Endothelial cell of umbilical vein (primary cell): ENCODE measurements at regions not wholly inside any gene's neighbourhood (a gene's known extent, or its start where the extent isn't known, plus 50 kb on each side); places are given as distances from the start of the nearest gene placed in this dataset.

ENCODE experiments used
- BruUV-seq: library from RNA; stranded (reverse); fragments of 400-500 nt; replicated peaks from 2 replicates; lab custom pipeline; 2021; lab: Mats Ljungman, UMichigan
- CTCF ChIA-PET: fragments of 300-600, 350-600 bp; sonication (Branson Sonifier 250); formaldehyde crosslinking; loops from one replicate; lab custom pipeline; 2021; ENCODE audit warnings: antibody characterized with exemption, inconsistent platforms; lab: Charles Lee
- POLR2A ChIA-PET: fragments of 300-600, 350-600 bp; sonication (Branson Sonifier 250); formaldehyde crosslinking; loops from one replicate; lab custom pipeline; 2021; ENCODE audit warnings: antibody characterized with exemption, inconsistent platforms; lab: Charles Lee
- DNase-seq: peaks from one replicate; pipeline ENCODE4 v3.0.0-alpha.2; 2011; ENCODE audit warnings: low read depth, low spot score
- FAIRE-seq: peaks from 2 replicates; lab custom pipeline; 2011; peaks lifted over from hg19 to GRCh38; lab: Jason Lieb, UNC
- H2AFZ ChIP-seq: 2 replicates; pipeline ENCODE4 v1.6.0; 2012; ENCODE audit warnings: low read depth, low read length, control low read depth, inconsistent platforms
- H3K27ac ChIP-seq: 2 replicates; pipeline ENCODE4 v1.5.1; 2011; ENCODE audit warnings: low read depth, mild to moderate bottlenecking, control low read depth, low read length, moderate library complexity; ENCODE audit not compliant: insufficient read depth
- H3K27me3 ChIP-seq, 2 experiments: 2 replicates each; pipeline versions ENCODE4 v1.6.0 to v1.6.1; 2011; ENCODE audit warnings: low read length in 2 of 2, mixed read lengths in 1 of 2; ENCODE audit not compliant: control insufficient read depth in 2 of 2, insufficient read depth in 2 of 2
- H3K36me3 ChIP-seq, 2 experiments: 2 replicates in 1 of 2; 3 replicates in 1 of 2; pipeline ENCODE4 v1.5.1; 2011; ENCODE audit warnings: low read length in 2 of 2, mild to moderate bottlenecking in 1 of 2, moderate library complexity in 1 of 2; ENCODE audit not compliant: control insufficient read depth in 2 of 2, insufficient read depth in 2 of 2; ENCODE audit errors: extremely low read depth in 1 of 2
- H3K4me1 ChIP-seq: 3 replicates; pipeline ENCODE4 v1.5.1; 2011; ENCODE audit warnings: mild to moderate bottlenecking, low read length; ENCODE audit not compliant: control insufficient read depth, insufficient read depth; ENCODE audit errors: extremely low read depth
- H3K4me2 ChIP-seq: 2 replicates; pipeline ENCODE4 v1.6.1; 2011; ENCODE audit warnings: low read length, control low read depth, mixed read lengths; ENCODE audit not compliant: insufficient read depth
- H3K4me3 ChIP-seq, 3 experiments: fragments of 200-600 bp in 1 of 3; sonication (generic), shearing (Covaris generic) in 1 of 3; replicated peaks in 1 of 3; 2 replicates each; pipeline ENCODE4 v1.5.1; 2011 to 2016; ENCODE audit warnings: control low read depth in 3 of 3, low read length in 3 of 3, mild to moderate bottlenecking in 2 of 3, inconsistent platforms in 1 of 3, low read depth in 1 of 3, moderate library complexity in 1 of 3; ENCODE audit not compliant: insufficient read depth in 1 of 3
- H3K79me2 ChIP-seq: 2 replicates; pipeline ENCODE4 v1.6.0; 2012; ENCODE audit warnings: low read length, inconsistent platforms; ENCODE audit not compliant: control insufficient read depth, insufficient read depth
- H3K9ac ChIP-seq: replicated peaks from 2 replicates; pipeline ENCODE3; 2011; ENCODE audit warnings: low read length, control low read depth; ENCODE audit not compliant: insufficient read depth; ENCODE audit errors: extremely low read depth
- H3K9me1 ChIP-seq: replicated peaks from 3 replicates; pipeline ENCODE4 v1.6.0; 2011; ENCODE audit warnings: mild to moderate bottlenecking, low read length; ENCODE audit not compliant: control insufficient read depth, insufficient read depth; ENCODE audit errors: extremely low read depth
- H3K9me3 ChIP-seq: replicated peaks from 2 replicates; pipeline ENCODE4 v1.5.1; 2012; ENCODE audit warnings: low read length, inconsistent platforms; ENCODE audit not compliant: control insufficient read depth, insufficient read depth
- H4K20me1 ChIP-seq: replicated peaks from 2 replicates; pipeline ENCODE3; 2011; ENCODE audit warnings: mild to moderate bottlenecking, low read length; ENCODE audit not compliant: control insufficient read depth, insufficient read depth; ENCODE audit errors: extremely low read depth
- CTCF ChIP-seq, 2 donors: IDR thresholded peaks; 1 replicate in 1 of 2; 2 replicates in 1 of 2; pipeline ENCODE4 v1.5.1; 2011; ENCODE audit warnings: low read length in 2 of 2, mild to moderate bottlenecking in 2 of 2, moderate library complexity in 2 of 2, control low read depth in 1 of 2, inconsistent platforms in 1 of 2, low read depth in 1 of 2; ENCODE audit not compliant: insufficient read depth in 1 of 2; ENCODE audit errors: extremely low read depth in 1 of 2
- EZH2 ChIP-seq: IDR thresholded peaks from 2 replicates; pipeline ENCODE4 v1.6.1; 2012; ENCODE audit warnings: borderline replicate concordance, low read depth, mild to moderate bottlenecking, moderate library complexity, low read length, inconsistent platforms; ENCODE audit not compliant: severe bottlenecking
- FOS ChIP-seq: IDR thresholded peaks from 2 replicates; pipeline ENCODE4 v1.6.1; 2011; ENCODE audit warnings: mild to moderate bottlenecking, low read length, moderate library complexity, borderline replicate concordance; ENCODE audit not compliant: insufficient read depth
- GATA2 ChIP-seq: IDR thresholded peaks from 2 replicates; pipeline ENCODE4 v1.7.0; 2011; ENCODE audit warnings: low read depth, mild to moderate bottlenecking, moderate library complexity, mixed read lengths, low read length; ENCODE audit not compliant: insufficient read length, insufficient read depth
- JUN ChIP-seq: IDR thresholded peaks from 2 replicates; pipeline ENCODE4 v1.6.1; 2011; ENCODE audit warnings: borderline replicate concordance, low read depth; ENCODE audit not compliant: insufficient read length, insufficient read depth
- MAX ChIP-seq: IDR thresholded peaks from 2 replicates; pipeline ENCODE4 v1.6.1; 2011; ENCODE audit not compliant: insufficient read depth, insufficient read length
- MYC ChIP-seq: IDR thresholded peaks from one replicate; pipeline ENCODE4 v1.6.1; 2011; ENCODE audit warnings: mild to moderate bottlenecking, low read depth, low read length
- POLR2A ChIP-seq: IDR thresholded peaks from 2 replicates; pipeline ENCODE4 v1.6.1; 2012; ENCODE audit warnings: low read depth, mild to moderate bottlenecking, control low read depth, low read length
- POLR2AphosphoS5 ChIP-seq: IDR thresholded peaks from 2 replicates; pipeline ENCODE4 v1.6.1; 2012; ENCODE audit warnings: low read depth, mild to moderate bottlenecking, control low read depth, low read length, moderate library complexity; ENCODE audit not compliant: insufficient read depth
- dilution Hi-C: fragments of 300-500 bp; cut with MboI; formaldehyde crosslinking; loops from one replicate; pipeline ENCODE4 v1.15.0; 2019; ENCODE audit warnings: low sequenced_read_pairs; ENCODE audit not compliant: extremely low pct_ligation_motif_present
- intact Hi-C: fragments of 100-400 bp; cut with micrococcal nuclease; formaldehyde crosslinking; loops from one replicate; pipeline ENCODE4 v1.10.0; 2022

GRCh38 chr2:216970359-216970915, 110.6 kb upstream of the TNP1 start:
- dilution Hi-C loops: no loop called here
- H2AFZ ChIP-seq: no peak overlapping the region

More at GRCh38 chr2:216970359-216970915, 110.6 kb upstream of the TNP1 start:
- Histone ChIP-seq H3K36me3 (no peaks in the 10 kb centered on the region), H3K4me1 (no peaks in the 10 kb centered on the region), H3K27ac (no peak overlapping the region), H3K9me3 (no peaks in the 10 kb centered on the region), H3K9ac (no peak overlapping the region), H3K9me1 (no peaks in the 10 kb centered on the region), H3K79me2 (no peaks in the 10 kb centered on the region), H3K4me3 (no peak overlapping the region), H3K4me2 (no peak overlapping the region), H3K27me3 (no peaks in the 10 kb centered on the region), H4K20me1 (no peaks in the 10 kb centered on the region)
- intact Hi-C loops: no loop called here
- POLR2A ChIA-PET: no interaction called here
- no peak for TF ChIP-seq FOS
- no peak for TF ChIP-seq POLR2AphosphoS5
- no peak for TF ChIP-seq POLR2A
- no peak for TF ChIP-seq MAX
- no peak for TF ChIP-seq GATA2
- TF ChIP-seq JUN: no peak
- TF ChIP-seq MYC: no peak
- no peak for TF ChIP-seq CTCF (IDR thresholded peaks at IDR 0.05; ENCODE audit: extremely low read depth in 1 of 2, insufficient read depth in 1 of 2, low read depth in 1 of 2, low read length in 2 of 2)
- TF ChIP-seq EZH2: no peak
- no TSS peak for BruUV-seq
- FAIRE-seq (no peak), DNase-seq (no peak)
- CTCF ChIA-PET: interaction anchor here (0.8 to 1.0 kb wide), 2 partner anchors 18 to 196 kb away, joined by 3 read pairs; no protein-coding TSS in a partner anchor
